HG03196 (cell line): ENCODE measurements at regions not wholly inside any gene's neighbourhood (a gene's known extent, or its start where the extent isn't known, plus 50 kb on each side); places are given as distances from the start of the nearest gene placed in this dataset.

Experiments used
- ATAC-seq: cut with Tn5 transposase; IDR thresholded peaks from one replicate; pipeline ENCODE4 v1.9.1; 2021; ENCODE audit not compliant: unreplicated experiment

DNA sequence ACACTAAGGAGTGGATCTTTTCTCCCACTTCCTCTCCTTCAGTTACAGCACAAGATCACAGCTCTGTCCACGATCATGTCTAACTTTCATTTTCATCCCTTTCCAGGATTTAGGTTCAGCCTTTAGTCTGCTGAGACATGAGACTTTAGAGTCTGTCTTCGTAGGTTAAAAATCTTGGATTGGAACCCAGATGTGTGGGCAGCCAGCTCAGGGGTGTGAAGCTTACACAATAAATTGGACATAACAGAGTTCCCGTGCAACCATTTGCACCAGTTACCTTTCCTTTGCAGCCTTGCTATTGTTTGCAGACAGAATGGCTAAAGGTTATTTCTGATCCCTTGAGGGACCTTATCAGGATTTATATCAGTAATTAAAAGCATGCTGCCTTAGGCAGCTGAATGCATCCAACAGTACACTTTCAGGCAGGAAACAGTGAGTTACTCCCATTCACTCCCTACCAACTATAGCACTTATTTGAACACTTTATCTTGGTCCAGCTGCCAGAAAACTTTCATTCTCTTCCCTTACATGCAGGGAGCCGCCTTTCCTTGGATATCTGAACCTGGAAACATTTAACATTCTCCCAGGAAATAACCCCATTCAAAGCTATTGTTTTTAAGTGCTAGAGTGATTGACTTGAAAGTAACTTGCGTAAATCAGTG is 87.3 kb downstream of the TMEM100 start:
- no peak for ATAC-seq

DNA sequence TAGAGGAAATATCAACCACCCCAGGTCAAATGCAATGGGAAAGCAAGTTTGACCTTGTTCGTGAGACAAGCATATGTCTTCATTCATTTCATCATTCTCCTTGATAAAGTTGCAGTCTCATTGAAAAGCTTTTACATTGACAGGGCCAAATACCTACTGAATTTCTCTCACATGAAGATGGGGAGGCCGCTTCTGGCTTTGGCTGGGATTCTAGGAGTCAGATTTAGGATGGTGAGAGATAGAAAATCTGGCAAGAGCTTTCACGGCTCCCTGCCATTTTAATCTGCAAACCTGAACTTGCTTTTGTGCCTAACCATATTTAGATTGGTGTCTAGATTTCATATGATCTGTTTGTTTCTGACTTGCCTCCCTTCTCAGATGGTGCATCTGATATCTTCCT is 88.0 kb downstream of the TMEM100 start:
- no peak for ATAC-seq

DNA sequence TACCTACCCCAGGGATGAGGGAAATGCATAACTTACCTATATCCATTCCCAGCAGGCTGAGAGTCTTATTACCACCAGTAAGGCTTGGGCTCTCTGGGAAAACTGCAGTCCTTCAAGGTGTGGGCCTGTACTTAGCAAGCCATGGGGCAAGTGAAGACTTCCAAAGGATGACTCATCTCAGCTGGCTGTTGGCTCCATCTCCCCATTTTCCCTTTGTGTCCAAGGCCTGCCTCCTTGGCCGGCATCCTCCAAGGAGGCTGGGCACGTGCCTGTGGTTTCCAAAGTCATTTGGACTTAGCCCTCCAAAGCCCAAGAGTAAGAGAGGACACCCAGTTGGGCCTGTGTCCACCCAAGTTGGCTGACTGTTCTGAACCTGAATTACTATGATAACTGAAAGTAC is 89.8 kb downstream of the TMEM100 start:
- no peak for ATAC-seq

DNA sequence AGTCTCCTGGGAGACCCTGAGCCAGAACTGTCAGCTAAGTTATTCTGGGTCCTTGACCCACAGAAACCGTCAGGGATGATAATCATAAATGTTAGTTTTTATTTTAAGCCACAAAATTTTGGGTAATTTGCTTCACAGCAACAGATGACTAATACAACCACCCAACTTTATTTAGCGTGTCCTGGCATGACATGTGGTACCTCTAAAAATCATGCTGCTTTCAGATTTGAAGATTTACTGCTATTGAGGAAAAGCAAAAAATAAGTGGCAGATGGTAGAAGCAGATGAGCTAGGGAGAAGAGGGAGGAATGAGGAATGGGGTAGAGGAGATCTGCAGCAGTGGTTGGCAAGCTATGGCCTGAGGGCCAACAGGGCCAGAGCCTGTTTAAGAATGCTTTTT is 90.4 kb downstream of the TMEM100 start:
- no peak for ATAC-seq

DNA sequence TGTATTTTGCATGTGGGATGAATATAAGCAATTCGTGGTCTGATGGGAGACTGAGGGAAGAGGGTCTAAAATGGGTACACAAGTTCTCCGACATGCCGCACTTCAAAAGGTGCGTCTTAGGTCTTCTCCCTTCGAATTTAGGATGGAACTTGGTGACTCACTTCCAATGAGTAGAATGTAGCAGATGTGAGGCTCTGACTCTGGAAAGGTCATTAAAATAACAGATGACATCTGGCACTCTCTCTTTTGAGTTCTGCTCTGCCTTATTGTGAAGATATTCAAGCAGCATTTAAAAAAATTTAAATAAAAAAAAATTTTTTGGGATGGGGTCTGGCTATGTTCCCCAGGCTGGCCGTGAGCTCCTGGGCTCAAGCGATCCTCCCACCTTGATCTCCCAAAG is 92.7 kb downstream of the TMEM100 start:
- no peak for ATAC-seq

DNA sequence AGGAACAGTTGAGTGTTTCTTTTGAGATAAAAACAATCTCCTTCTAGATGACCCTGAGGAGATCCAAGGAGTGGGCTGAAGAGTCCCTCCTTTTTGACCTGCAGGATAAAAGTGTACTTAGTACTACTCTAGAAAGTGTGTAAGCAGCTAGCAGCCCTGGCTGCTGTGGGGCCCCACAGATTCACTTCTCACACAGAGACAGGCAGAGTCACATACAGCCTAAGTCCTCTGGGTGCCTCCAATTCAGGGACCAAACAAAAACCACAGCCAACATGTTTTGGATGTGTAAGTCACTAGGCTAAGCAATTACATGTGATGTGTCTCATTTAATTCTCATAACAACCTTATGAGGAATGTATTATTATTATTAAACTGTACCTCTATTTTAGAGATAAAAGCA is 97.1 kb downstream of the TMEM100 start:
- peak; percentile 57 for ATAC-seq

DNA sequence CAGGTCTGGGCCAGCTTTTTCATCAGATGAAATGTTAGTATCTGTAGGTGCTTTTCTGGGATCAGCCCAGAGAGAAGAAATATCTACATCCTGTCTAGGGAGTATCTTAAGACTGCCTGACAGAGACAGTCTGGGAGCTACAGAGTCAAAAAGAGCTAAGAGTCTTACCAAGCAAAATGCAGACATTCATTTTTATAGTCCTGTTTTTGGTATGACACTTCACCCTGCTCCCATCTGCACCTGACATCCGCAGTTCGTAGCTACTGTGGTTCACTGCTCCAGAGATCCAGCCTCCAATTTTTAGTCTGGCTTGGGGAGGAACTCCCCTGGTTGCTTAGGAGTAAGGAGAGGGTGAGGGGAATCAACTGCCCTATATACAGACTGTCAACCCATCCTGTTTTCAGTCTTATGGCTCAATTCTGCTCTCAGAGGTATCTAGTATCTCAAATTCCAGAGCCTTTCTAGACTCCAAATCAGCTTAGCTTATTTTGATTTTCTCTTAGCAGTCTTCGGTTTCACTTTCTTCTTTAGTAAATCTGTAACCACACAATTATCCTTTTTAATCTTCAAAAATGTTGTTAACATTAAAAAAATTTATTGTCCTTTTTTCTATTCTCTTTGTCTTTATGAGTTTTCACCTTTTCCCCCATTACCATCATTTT is 97.8 kb downstream of the TMEM100 start:
- ATAC-seq: peak; percentile 47

DNA sequence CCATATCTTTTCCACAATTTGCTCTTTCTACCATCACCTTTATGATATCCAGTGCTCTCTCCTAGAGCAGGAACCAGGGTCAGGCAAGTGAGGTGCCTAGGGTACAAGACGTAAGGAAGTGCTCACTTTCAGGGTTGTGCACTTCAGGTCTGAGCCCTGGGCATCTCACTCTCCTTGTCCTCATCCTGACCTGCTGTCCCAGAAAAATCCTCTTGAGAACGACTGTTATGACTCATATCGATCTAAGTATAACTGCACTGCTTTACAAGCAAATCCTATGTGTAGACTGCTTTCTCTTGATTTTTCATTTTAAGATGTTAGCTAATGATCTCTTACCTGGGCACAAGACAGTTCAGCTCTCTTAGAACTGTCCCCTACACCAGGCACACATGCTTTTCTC is 100.1 kb downstream of the TMEM100 start:
- ATAC-seq: no peak

DNA sequence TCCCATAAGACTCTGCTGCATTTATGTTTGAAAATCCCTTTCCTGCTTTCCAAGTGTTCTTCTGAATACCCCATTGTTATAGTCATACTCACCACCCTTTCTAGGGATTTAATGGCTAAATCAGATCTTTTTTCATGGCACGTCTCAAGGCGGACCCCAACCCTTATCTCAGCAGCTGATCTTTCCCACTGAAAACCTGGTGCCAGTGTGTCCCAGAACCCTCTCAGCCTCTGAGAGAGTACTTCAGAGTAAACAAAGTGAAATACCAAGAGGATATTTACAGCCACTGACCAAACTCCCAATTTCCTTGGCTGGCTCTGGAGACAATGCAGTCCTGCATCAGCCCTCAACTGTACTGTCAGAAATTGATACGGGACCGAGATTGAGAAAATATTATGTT is 101.7 kb downstream of the TMEM100 start:
- no peak for ATAC-seq

DNA sequence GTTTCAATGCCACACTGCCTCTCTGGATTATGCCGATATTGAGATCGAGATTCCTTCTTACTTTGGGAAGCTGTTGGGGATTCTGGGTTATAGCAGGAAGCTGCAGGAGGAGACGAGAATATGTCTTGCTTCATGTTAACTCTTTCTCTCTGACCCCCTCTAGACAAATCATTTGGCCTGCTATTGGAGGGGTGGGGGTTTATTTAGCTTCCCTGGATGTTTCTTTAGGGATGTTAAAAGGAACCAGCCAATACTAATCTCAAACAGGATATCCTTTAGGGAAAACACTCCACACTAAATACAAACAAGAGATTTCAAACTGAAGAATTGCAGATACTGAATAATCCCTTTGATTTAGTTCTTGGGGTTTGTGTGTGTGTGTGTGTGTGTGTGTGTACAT is 102.6 kb downstream of the TMEM100 start:
- no peak for ATAC-seq

DNA sequence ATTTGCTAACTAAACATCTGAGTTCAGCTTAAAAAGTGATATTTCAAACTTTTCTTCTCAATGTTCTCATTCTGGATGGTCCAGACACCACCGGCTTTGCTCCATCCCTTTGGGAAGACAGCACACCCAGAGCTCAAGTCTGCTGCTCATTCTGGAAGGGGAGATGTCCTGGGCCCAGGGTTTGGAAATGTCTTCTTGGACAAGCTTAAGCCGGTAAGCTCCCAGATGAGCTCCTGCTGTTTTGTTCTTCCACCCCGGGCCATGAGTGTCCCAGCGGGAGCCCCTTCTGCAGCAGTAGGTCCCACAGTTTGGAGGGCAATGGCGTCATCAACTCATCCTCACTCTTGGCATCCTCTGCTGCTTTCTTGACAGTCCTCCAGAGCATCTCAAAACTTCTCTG is 105.2 kb downstream of the TMEM100 start:
- ATAC-seq: no peak

DNA sequence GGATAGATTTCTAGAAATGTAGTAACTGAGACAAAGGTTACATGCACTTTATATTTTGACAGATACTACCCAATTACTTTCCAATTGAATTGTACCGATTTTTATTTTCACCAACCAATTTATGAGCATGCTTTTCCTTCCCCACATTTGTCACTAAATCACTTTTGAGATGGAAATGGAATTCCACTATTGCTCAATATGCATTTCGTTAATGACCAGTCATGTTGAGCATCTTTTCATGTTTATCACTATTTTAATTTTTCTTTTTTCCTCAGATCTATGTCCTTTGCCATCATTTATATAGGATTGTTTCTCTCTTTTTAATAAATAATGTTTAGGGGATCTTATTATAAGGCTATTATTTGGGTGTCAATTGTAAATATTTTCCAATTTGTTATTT is 102.8 kb upstream of the SMIM36 start:
- no peak for ATAC-seq

DNA sequence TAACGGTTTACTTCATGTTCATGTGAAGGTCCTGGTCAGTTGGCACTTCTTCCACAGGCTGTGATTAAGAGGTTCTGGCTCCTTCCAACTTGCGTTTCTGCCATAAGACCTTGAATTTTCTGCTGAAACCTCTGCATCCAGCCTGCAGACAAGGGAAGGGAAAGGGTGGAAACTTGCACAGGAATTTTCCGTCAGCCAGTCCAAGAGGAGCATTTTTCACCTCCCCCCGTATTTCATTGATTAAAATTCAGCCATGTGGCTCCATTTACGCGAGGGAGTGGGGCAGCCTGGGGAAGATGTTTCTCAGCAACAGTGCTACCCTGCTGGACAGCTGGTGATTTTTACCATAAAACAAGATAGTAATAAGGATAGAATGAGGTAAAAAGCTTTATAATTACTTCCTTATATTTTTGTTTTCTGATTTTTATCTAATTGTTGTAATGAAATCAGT is 101.5 kb upstream of the SMIM36 start:
- no peak for ATAC-seq

DNA sequence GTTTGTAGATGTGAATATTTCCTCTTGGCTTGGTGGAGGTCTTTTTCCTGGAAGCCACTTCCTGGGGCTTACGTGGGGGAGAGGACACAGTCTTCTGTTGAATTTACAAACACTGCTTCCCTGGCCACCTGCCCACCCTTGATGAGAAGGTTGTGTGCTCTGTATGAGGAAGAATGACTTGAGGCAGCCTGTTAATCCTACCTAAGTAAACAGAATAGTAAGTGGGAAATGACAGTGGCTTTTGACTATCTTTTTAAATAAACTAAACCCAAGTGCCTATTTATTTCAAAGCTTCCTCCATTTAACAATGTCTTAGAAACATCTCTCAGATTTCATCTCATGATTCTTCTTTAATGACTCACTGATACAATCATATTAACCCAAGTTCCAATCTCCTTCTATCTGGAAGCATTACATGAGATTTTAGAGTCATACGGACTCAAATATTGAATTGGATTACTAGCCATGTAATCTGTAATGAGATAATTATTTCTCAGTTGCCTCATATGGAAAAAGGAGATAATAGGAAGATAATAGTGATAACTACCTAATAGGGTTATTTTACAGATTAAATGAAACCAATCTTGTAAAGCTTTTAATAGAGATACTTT is 96.6 kb upstream of the SMIM36 start:
- ATAC-seq: no peak

DNA sequence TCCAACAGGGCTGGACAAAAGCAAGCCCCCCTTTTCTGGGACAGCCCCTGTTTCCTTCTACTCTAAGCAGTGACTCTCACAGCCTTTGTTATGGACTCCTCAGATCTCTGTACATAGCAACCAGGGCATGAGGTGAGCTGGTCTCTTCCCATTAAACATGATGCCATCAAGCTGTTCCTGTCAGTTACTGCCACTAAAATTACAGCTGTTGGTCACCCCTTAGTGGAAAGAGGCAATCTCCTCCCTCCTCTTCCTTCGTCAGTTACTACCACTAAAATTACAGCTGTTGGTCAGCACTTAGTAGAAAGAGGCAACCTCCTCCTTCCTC is 95.2 kb upstream of the SMIM36 start:
- ATAC-seq: no peak

DNA sequence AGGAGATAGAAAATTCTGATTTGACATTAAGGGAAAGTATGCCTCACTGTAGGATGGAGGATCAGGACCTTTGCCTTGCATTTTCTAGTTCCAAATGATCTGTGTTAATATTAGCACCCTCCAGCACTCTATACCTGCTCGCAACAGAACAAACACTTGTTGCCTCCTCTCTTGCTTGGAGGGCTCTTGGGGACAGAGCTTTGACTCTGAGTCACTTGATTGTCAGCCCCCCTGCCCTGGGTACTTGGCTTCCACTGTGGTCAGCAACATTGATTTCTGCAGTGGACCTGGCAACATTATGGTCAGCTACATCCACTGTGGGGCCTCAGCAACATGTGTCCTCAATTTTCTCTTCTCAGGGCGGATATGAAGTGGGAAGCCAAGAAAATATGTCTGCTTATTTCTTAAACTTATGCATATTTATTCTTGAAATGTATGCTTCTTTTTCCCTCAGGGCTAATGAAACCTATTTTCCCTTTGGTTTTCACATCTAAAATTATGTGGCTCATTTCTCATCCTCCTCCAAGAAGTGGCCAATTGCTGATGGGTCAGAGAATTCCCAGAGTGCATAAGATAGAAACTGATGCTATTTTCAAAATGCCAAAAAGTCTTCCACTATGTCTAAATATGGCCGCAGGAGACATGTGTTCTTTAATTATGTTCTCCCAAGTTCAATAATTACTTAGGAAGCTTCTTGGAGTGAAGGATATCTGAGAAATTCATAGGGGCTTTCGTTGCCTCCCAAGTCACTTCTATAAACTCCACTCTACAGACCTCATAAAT is 94.6 kb upstream of the SMIM36 start:
- no peak for ATAC-seq

DNA sequence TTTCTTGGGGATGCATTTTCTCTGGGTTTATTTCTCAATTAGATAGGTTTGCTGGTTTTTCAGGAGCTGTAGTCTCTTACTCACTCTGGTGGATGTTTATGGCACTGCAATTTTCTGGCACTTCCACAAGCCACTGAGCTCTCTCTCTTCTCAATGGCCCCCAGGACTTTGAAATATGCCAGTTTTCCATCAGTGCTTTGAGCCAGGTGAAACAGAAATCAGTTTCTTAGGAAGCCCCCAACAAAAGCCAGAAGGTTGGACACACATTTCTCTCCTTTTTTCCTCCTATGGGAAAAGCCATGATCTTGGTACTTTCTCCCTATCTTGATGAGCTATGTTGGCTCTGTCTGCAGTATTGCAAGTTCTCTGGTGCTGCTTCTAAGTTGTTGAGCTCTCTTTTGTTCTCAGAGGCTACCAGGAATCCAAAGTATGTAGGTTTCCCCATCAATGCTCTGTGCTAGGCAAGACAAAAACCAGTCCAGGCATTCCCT is 90.7 kb upstream of the SMIM36 start:
- ATAC-seq: no peak

DNA sequence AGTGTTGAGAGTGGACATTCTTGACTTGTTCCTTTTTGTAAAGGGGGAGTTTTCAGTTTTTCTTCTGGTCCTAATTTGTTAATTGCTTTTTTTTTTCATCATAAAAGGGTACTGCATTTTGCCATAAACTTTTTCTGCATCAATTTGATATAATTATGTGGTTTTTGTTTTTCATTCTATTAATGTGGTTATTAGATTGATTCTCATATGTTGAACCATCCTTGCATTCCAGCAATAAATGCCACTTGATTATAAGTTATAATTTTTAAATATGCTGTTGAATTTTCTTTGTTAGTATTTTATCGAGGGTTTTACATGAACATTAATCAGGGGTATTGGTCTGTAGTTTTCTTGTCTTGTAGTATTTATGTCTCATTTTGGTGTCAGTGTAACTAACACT is 87.2 kb upstream of the SMIM36 start:
- no peak for ATAC-seq

DNA sequence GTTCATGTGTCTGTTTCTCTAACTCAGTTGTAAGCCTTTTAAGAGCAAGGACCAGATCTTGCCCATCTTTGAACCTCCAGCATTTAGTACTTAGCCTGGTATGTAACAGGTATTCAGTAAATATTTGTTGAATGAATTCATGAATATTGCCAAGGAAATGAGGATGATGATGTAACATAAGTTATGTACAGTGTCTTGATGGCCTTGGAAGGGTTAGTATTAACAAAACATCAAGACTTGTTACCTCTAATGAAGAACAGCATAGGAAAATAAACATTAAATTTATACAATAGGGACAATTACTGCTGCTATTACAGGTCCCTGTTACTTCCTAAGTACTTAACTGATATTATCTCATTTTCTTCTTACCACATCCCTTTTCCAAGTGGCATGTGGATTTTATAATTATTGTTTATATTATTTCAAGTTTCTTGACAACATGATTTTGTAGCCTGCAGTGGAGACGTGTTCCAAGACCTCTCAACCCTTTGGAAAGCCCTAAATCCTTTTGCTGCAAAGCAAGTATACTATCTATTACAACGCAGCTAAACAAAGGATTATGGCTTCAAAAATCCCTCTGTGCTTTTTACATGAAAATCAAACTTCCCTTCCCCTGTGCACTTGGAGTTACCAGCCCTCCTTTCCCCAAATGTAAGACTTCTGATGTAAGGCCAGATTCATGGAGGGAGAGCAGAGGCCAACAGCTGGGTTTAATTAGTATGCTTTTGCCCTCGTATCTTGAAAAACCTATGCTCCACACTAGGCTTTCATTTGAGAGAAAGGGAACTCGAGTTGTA is 77.4 kb upstream of the SMIM36 start:
- ATAC-seq: no peak

DNA sequence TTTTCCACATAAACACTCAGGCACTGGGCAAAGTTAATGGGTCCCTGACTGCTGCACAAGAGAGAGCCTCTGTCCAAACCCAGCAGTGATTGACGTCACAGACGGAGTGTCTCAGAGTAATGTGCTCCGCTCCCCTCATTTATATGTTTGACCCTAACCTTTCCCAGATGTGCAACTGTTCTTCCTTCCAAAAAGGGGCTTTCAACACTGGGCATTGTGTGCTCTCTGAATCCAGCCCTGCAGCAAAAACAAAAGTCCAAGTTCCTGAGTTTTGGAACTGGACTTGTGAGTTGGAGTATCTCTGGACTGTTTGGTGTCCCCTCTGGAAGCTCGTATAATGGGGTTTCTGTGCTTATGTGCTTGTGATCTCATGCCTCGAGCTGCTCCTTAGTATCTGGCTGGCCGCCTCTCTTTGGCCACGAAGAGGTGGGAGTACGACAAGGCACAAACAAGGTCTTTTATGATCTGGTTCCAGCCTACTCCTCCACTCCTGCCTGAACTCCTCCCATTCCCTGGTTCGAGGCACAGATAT is 76.4 kb upstream of the SMIM36 start:
- ATAC-seq: no peak

DNA sequence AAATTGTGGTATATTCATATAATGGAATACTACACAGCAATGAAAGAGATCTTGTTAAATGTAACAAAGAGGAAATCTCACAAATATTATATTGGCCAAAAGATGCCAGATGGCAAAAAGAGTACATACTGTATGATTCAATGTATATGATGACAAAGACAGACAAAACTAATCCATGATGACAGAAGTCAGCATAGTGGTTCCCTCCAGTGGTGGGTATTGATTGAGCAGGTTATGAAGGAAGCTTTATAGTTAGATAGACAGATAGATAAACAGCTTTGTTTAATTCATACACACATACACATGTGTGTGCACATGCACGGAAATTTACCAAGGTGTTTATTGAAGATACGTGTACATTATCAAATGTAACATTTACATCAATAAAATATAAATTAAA is 74.4 kb upstream of the SMIM36 start:
- no peak for ATAC-seq
